Activated naive CD8-positive, alpha-beta T cell treated with anti-CD3 and anti-CD28 coated beads for 36 hours (primary cell): ENCODE measurements at regions not wholly inside any gene's neighbourhood (a gene's known extent, or its start where the extent isn't known, plus 50 kb on each side); places are given as distances from the start of the nearest gene placed in this dataset.

Experiments
- DNase-seq: peaks from one replicate; pipeline ENCODE4 v3.0.0; 2021
- H3K27ac Mint-ChIP-seq: one replicate; pipeline ENCODE4 v1.8.0; 2022; ENCODE audit warnings: mild to moderate bottlenecking, moderate library complexity, mixed read lengths
- H3K27me3 Mint-ChIP-seq: one replicate; pipeline ENCODE4 v1.8.0; 2022; ENCODE audit warnings: mild to moderate bottlenecking, mixed read lengths
- H3K36me3 Mint-ChIP-seq: one replicate; pipeline ENCODE4 v1.8.0; 2021; ENCODE audit warnings: mild to moderate bottlenecking, mixed read lengths
- H3K4me1 Mint-ChIP-seq: one replicate; pipeline ENCODE4 v1.8.0; 2021; ENCODE audit warnings: mixed read lengths
- H3K4me3 Mint-ChIP-seq: one replicate; pipeline ENCODE4 v1.8.0; 2022; ENCODE audit warnings: mild to moderate bottlenecking, moderate library complexity, mixed read lengths
- H3K9me3 Mint-ChIP-seq: one replicate; pipeline ENCODE4 v1.8.0; 2022; ENCODE audit warnings: mixed read lengths

DNA sequence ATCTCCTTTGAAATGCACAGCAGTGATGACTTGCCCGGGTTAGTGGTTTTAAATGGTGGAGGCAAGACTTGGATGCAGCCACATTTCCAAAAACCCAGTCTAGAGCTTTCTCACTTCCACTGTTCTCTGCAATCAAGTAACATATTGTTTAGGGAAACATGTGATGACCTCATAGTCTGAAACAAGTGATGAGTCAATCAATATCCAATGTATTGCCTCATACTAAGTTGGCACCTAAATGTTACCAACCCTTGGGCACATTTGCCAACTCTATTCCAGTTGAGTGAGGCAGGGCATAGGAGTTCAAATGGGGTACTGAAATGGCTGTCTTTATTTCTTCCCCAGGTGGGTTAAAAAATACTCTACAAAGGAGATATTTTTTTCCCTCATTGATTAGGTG lies 1105.4 kb downstream of the VRK1 start:
- Mint-ChIP-seq H3K9me3 (no peaks in the 10 kb centered on the region), H3K27ac (no peak overlapping the region), H3K27me3 (no peaks in the 10 kb centered on the region), H3K4me3 (no peak overlapping the region), H3K4me1 (no peaks in the 10 kb centered on the region), H3K36me3 (no peaks in the 10 kb centered on the region)
- DNase-seq, result no peak

DNA sequence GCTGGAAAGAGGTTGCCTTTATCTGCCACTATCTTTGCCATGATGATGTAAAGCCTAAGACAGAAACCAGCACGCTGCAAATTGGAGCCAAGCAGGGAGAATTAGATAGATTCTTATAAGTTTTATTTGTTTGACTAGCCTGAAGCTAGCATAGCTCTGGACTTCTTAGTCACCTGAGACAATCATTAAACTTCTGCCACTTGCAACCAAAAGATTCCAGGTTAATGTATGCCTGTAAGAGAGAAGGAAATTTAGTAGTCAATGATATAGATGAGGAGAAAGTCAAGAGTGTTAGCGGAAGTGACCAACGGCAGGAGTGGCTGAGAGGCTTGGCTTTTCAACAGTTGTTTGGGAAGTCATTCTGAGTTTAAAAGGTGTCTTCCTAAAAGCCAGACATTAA lies 1106.6 kb downstream of the VRK1 start:
- no peaks in the 10 kb centered on the region for H3K36me3 Mint-ChIP-seq

DNA sequence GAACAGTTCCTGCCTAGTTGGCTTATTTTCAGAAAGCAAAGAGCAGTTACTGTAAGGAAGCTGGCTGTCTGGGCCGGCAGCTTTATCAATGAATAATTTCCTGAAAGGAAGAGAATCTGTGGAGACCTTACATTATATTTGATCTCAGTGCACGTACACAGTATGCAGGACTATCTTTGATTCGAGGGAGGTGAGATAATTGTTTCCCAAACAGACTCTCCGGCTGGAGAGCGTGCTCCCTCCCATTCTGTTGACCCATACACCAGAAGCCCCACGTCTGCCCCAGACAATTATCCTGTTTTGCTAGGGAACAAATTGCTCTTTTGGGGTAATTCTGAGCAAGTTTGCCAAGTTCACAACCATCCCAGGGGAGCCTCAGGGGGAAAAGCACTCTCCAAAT lies 1115.0 kb downstream of the VRK1 start:
- peaks cover 8% of the 10 kb centered on the region for H3K4me1 Mint-ChIP-seq
- no peak overlapping the region for H3K27ac Mint-ChIP-seq
- no peak for DNase-seq
- peaks cover 2% of the 10 kb centered on the region for H3K36me3 Mint-ChIP-seq
- no peak overlapping the region for H3K4me3 Mint-ChIP-seq
- H3K27me3 Mint-ChIP-seq, result no peaks in the 10 kb centered on the region
- H3K9me3 Mint-ChIP-seq, result peaks cover 9% of the 10 kb centered on the region

More for the DNA sequence above, 1106.6 kb downstream of the VRK1 start:
- H3K9me3 Mint-ChIP-seq, result peaks cover 3% of the 10 kb centered on the region
- no peaks in the 10 kb centered on the region for H3K4me1 Mint-ChIP-seq
- no peak overlapping the region for H3K27ac Mint-ChIP-seq
- no peak overlapping the region for H3K4me3 Mint-ChIP-seq
- H3K27me3 Mint-ChIP-seq, result no peaks in the 10 kb centered on the region
- no peak for DNase-seq

DNA sequence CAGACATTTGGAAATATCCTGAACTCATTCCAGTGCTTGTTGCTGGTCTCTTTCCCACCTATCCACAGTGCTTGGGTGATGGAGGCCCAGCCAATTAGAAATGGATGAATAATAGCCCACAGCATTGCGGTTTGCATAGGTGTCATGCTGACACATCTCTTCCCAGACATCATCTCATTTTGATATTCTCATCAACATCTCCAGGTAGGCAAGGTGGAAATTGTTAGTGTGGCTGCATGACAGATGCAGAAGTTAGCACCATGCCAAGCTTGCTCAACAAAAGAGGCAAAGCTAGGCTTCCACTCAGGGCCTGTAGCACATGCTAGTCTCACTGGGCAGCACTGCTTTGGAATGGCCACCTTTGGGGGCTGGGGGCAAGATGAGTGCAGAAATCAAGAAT lies 1118.9 kb downstream of the VRK1 start:
- no peak overlapping the region for H3K4me3 Mint-ChIP-seq
- H3K27ac Mint-ChIP-seq, result no peak overlapping the region
- H3K27me3 Mint-ChIP-seq, result no peaks in the 10 kb centered on the region
- H3K9me3 Mint-ChIP-seq, result no peaks in the 10 kb centered on the region
- no peaks in the 10 kb centered on the region for H3K36me3 Mint-ChIP-seq
- no peak for DNase-seq
- peaks cover 14% of the 10 kb centered on the region for H3K4me1 Mint-ChIP-seq

DNA sequence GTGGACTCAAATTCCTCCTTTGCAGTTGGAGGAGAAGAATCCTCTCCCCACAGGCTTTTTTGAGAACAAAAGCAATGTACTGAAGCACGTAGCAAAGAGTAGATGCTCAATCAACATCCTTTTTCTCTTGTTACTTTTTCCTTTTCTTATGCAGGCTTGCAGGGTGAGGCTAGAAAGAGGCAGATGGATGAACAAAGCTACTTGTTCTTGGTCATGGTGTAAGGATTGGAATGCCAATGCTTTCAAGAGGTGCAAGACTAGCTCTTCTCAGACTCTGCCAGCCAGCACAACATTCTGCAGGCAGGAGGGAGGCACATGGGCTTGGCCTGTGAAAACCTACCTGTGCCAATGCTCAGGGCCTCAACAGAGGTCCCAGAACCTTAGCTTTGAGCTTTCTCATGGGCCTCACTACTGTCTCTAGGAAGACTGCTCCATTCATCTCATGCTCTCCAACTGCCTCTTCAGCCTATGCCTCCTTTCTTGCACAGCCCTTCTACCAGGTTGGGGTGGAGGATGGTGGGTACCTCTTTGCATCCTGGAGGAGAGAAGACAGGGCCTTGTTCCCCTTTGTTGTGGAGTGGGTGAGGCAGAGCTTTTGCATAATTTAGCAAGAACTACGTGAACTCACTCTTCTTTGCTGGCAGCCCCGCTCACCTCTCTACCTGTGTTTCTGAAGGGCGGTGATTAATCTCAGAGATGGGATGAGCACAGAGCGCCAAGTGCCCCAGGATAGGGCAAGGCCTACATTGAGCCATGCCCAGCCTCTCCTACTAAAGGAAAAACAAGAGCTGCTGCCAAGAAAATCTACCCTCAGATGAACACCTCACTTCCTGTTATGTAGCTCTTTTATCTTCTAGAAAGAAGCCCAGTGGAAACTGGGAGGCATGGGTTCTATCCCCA lies 1119.7 kb downstream of the VRK1 start:
- Mint-ChIP-seq H3K4me1 (peaks cover 18% of the 10 kb centered on the region), H3K27ac (no peak overlapping the region), H3K27me3 (no peaks in the 10 kb centered on the region), H3K9me3 (no peaks in the 10 kb centered on the region), H3K4me3 (no peak overlapping the region), H3K36me3 (no peaks in the 10 kb centered on the region)
- DNase-seq, result no peak

DNA sequence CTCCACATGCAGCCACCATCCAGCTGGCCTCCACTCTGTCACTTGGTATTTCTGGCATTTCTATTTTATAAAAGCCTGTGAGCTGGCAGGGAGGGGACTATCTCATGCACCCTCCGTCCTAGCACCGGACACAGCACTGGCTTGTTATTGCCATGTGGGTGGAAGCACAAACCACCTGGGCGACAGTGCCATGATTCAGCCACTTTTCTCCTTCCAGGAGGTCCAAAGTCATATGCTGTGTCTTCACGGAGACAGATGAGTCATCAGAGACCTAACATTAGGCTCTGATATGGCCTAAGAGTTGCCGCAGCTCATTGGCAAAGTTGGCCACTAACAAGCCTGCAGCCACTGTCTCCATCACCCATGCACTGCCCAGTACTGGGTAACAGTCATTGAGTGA lies 1123.0 kb downstream of the VRK1 start:
- Mint-ChIP-seq H3K4me3 (no peak overlapping the region), H3K36me3 (peaks cover 3% of the 10 kb centered on the region), H3K4me1 (peaks cover 19% of the 10 kb centered on the region), H3K27me3 (no peaks in the 10 kb centered on the region), H3K9me3 (peaks cover 3% of the 10 kb centered on the region), H3K27ac (no peak overlapping the region)
- no peak for DNase-seq

DNA sequence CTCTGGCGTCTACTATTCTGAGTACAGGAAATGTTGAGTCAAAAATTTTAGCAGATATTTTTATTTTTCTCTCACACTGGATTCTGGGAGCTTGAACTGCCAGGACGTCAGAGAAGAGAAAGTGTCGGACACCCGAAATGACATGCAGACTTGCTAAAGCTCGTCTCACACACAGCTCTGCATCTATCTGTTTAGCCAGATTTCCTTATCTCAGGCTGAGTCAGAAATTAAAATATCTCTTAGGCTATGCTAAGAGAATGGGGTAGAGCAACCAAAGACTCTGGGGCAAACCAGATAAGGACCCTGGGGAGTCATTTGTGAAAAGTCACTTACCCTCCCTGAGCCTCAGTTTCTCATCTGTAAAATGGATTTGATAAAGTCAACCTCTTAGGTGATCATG lies 1124.1 kb downstream of the VRK1 start:
- no peaks in the 10 kb centered on the region for H3K27me3 Mint-ChIP-seq
- H3K36me3 Mint-ChIP-seq, result peaks cover 6% of the 10 kb centered on the region

DNA sequence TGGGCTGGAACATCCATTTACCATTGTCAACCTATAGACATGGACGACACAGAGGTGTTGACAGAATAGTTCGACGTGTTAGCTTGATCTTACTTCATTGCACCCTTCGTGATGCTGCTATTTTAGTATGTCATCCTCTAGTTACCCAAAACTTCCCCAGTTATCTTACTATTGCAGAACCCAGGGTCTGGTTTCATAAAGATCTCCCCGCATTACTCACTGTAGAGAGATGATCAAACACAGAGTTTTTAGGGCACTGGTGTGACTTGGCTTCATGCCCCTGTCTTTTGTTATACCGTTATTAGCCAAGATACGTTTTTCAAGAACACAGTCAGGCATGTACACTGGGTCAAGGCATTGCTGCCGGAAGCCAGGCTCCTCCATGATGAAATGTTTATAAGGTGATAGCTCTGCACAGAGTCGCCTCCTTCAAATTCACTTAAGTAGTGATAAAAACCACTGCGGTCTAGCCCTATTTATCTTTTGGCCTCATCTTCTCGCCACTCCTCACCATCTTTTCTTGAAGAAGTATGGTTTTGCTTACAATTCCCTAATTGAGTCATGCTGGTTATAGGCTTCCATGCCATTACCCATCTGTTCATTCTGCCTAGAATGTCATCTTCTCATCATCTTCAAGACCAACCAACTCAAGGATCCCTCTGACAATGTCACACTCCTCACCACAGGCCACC lies 1127.9 kb downstream of the VRK1 start:
- peaks cover 5% of the 10 kb centered on the region for H3K4me1 Mint-ChIP-seq
- peaks cover 10% of the 10 kb centered on the region for H3K36me3 Mint-ChIP-seq
- H3K4me3 Mint-ChIP-seq, result no peak overlapping the region
- H3K27me3 Mint-ChIP-seq, result no peaks in the 10 kb centered on the region
- H3K27ac Mint-ChIP-seq, result no peak overlapping the region
- H3K9me3 Mint-ChIP-seq, result peaks cover 3% of the 10 kb centered on the region
- DNase-seq, result no peak

More for the DNA sequence above, 1124.1 kb downstream of the VRK1 start:
- peaks cover 18% of the 10 kb centered on the region for H3K4me1 Mint-ChIP-seq
- no peak for DNase-seq
- H3K9me3 Mint-ChIP-seq, result peaks cover 3% of the 10 kb centered on the region
- H3K4me3 Mint-ChIP-seq, result no peak overlapping the region
- H3K27ac Mint-ChIP-seq, result no peak overlapping the region

DNA sequence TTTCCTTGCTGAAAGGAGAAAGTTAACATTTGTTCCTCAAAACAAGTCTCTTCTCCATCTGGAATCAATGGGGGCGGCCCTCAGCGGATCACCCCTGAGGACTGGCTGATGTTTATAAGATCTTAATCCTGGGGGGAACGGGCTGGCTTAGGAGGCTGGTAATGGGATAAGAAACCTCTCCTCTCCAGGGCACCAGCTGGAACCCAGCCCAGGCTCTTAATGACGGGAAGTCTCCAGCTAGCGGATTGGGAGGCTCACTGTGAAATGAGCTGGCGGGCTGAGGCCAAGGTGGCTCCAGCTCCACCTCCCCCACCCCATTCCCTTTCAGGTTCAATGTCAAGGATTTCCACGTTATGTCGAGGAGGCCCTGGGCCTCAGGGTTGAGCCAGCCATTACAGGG lies 1133.0 kb downstream of the VRK1 start:
- DNase-seq, result no peak
- H3K9me3 Mint-ChIP-seq, result peaks cover 5% of the 10 kb centered on the region
- no peak overlapping the region for H3K27ac Mint-ChIP-seq
- peaks cover 6% of the 10 kb centered on the region for H3K4me1 Mint-ChIP-seq
- H3K4me3 Mint-ChIP-seq, result no peak overlapping the region
- H3K36me3 Mint-ChIP-seq, result peaks cover 25% of the 10 kb centered on the region
- H3K27me3 Mint-ChIP-seq, result no peaks in the 10 kb centered on the region

DNA sequence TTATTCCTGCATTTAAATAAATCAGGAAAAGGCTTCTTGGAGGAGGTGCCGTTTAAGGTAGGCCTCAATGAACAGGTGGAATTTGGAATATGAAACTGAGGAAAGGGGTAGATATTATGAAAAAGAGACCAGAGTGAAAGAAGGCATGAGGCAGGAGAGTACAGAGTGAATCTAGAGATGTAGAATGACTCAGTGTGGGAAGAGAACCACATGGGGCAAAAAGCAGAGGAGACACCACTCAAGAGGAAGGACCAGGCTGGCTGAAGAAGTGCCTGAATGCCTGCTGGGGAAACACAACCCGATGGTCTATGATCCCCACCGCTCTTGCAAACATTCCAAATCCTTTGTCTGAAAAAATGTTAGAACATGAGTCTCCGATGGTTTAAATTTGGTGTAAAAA lies 1134.1 kb downstream of the VRK1 start:
- Mint-ChIP-seq H3K4me3 (no peak overlapping the region), H3K27ac (no peak overlapping the region), H3K9me3 (peaks cover 5% of the 10 kb centered on the region), H3K27me3 (no peaks in the 10 kb centered on the region), H3K36me3 (peaks cover 22% of the 10 kb centered on the region), H3K4me1 (peaks cover 6% of the 10 kb centered on the region)
- DNase-seq, result no peak

DNA sequence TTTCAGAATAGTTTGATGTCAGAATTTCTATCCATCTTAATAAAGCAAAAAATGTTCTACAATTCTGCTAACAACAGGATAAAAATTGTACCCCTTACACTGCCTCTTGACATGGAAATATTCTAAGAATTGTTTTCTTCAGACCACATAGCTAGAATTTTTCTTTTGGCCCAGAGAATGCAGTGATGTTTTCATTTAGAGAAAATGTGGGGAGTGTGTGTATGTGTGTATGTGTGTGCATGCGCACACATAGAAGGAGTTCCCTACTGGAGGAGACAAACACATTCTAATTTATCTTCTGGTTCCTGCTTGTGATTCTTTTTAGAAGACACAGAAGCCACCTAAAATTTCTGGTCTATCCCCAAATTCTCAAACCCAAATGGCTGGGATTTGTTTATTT lies 1145.7 kb downstream of the VRK1 start:
- H3K9me3 Mint-ChIP-seq, result peaks cover 13% of the 10 kb centered on the region
- no peak for DNase-seq
- no peak overlapping the region for H3K4me3 Mint-ChIP-seq
- H3K27me3 Mint-ChIP-seq, result no peaks in the 10 kb centered on the region
- H3K36me3 Mint-ChIP-seq, result peaks cover 27% of the 10 kb centered on the region
- no peak overlapping the region for H3K27ac Mint-ChIP-seq
- H3K4me1 Mint-ChIP-seq, result peaks cover 29% of the 10 kb centered on the region

DNA sequence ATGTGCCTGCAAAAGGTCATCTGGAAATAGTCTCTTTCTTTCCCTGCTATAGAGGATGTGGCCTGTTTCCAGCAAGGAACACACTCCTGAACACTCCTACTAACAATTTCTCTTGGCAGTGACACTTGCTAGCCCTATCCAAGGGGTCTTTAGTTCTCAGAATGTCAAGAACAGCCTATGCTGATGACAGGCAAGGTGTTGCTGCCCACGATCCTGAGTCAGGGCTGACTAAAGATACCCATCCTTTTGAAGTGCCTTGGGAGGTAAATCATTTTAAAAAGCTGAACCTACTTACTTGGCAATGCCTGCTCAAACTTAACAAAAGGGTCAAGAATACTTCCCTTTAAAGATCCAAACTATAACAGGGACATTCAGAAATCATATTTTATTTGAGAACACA lies 1146.4 kb downstream of the VRK1 start:
- Mint-ChIP-seq H3K4me3 (no peak overlapping the region), H3K4me1 (peaks cover 30% of the 10 kb centered on the region), H3K27ac (peak overlapping the region; percentile 10), H3K36me3 (peaks cover 25% of the 10 kb centered on the region), H3K9me3 (peaks cover 10% of the 10 kb centered on the region), H3K27me3 (no peaks in the 10 kb centered on the region)
- DNase-seq, result no peak

DNA sequence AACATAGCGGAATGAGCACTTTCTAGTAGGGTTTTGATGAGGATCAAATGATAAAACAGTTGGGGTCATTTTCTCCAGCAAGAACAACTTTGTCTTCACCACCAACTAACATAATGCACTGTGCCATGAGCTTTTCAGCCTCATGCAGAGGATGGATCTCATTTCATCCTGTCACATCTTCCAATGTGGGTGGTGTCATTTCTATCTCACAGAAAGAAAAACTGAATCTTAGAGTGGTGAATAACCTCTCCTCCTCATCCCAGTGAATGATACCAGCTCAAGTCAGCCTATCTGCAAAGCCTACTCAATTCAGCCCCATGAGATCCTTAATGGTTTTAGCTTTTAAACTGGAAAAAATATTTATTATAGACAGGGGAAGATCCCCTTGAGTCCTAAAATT lies 1147.2 kb downstream of the VRK1 start:
- H3K36me3 Mint-ChIP-seq, result peaks cover 25% of the 10 kb centered on the region
- no peak overlapping the region for H3K4me3 Mint-ChIP-seq
- H3K27ac Mint-ChIP-seq, result peak overlapping the region; percentile 10
- DNase-seq, result no peak
- no peaks in the 10 kb centered on the region for H3K27me3 Mint-ChIP-seq
- H3K4me1 Mint-ChIP-seq, result peaks cover 32% of the 10 kb centered on the region
- peaks cover 10% of the 10 kb centered on the region for H3K9me3 Mint-ChIP-seq

DNA sequence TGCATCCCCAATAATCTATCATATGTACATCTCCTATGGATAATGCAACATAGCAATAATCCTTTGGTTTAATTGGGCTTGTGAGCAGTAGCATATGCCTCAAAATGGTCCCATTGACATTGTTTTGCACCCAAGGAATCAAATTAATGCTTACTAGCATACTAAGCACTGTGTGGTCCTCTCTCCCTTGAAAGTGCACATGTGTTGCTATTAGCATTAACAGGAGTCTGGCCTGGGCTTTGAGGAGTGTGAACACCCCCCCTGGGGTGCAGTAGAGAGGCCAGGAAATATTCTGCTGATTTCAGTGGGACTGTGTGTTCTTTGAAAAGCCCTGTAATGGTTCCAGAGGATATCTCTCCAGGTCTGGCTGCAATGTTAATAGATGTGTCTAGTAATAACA lies 1148.4 kb downstream of the VRK1 start:
- H3K4me3 Mint-ChIP-seq, result no peak overlapping the region
- H3K36me3 Mint-ChIP-seq, result peaks cover 23% of the 10 kb centered on the region
- no peak for DNase-seq
- peaks cover 6% of the 10 kb centered on the region for H3K9me3 Mint-ChIP-seq
- H3K27me3 Mint-ChIP-seq, result no peaks in the 10 kb centered on the region
- H3K27ac Mint-ChIP-seq, result no peak overlapping the region
- peaks cover 36% of the 10 kb centered on the region for H3K4me1 Mint-ChIP-seq

DNA sequence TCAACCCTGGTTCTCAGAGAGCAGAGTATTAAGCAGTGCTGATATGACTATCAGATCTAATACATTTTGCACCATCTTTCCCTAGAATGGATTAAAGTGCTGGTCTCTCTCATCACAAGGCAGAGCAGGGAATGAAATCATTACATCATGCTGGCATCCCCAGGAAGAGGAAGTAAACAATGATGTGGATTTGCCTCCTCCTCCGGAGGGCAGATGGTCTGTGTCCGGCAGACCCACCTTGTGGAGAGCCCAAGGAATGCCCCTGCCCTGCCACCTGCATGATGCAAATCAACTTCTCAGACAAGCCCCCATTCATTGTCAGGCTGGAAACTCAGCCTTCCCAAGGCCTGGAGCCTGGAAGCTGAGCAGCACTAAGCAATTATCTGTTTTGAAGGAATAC lies 1149.1 kb downstream of the VRK1 start:
- Mint-ChIP-seq H3K27me3 (no peaks in the 10 kb centered on the region), H3K27ac (no peak overlapping the region), H3K36me3 (peaks cover 25% of the 10 kb centered on the region), H3K9me3 (peaks cover 6% of the 10 kb centered on the region), H3K4me1 (peaks cover 42% of the 10 kb centered on the region), H3K4me3 (no peak overlapping the region)
- DNase-seq, result no peak

DNA sequence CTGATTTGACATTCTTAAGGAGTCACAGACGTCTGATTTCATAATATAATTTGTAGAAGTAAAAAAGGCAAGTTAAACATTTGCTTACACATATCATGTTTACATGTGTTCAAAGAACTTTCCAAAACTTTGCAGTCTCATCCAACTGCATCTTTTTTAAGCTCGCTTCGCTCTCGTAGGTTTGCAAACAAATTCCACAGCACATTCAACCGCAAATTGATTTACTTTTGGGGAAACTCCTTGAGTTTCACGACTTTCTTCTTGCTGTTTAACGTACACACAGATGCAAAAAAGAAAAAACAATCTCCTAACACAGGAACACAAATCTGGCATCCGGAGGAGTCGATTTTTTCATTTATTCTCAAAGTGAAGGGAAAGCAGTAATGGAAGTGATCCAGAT lies 1149.5 kb downstream of the VRK1 start:
- peaks cover 43% of the 10 kb centered on the region for H3K4me1 Mint-ChIP-seq
- peaks cover 6% of the 10 kb centered on the region for H3K9me3 Mint-ChIP-seq
- no peak for DNase-seq
- peaks cover 24% of the 10 kb centered on the region for H3K36me3 Mint-ChIP-seq
- no peaks in the 10 kb centered on the region for H3K27me3 Mint-ChIP-seq
- no peak overlapping the region for H3K27ac Mint-ChIP-seq
- no peak overlapping the region for H3K4me3 Mint-ChIP-seq
